Left renal cortex interstitium (tissue), 4 donors: ENCODE measurements at regions not wholly inside any gene's neighbourhood (a gene's known extent, or its start where the extent isn't known, plus 50 kb on each side); places are given as distances from the start of the nearest gene placed in this dataset.
"Not testable (repeated sequence)": the region's sequence is repeated elsewhere in the genome, so short reads cannot be mapped to it uniquely, and the experiment has no call there.

Experiments used
- DNase-seq, 4 donors: peaks; one replicate each; pipeline ENCODE4 v3.0.0-alpha.2; 2013; ENCODE audit warnings: low read depth in 4 of 4, low spot score in 2 of 4, missing footprints in 1 of 4

DNA sequence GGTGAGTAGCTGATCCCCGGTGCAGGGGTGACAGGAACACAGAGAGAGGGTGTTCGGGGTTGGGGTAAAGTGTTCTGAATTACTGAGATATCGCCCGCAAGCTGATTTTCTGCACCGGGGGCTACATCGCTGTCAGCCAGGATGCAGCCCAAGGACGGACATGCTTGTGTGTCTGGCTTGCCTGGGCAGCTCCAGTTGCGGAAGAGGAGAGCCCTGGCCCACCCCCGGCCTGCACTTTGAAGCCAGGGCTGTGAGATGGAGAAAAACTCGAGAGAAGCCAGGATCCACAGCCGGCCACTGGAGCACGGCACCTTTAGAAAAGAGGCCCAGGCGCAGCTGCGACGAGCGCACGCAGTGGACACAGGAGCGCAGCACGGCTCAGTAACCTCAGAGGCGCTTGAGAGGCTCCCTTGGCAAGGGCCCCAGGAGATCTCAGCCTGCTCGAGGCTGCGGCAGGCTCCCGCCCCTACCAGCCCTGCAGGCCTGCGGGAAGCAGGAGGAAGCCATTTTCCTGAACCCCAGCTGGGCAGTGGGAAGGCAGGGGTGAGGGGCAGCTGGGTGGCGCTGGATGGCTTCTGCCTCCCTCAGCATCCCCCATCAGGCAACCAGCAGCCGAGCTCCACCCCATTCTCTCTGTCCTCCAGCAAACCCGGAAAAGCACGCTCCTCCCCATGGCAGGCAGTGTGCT is 59.2 kb downstream of the C9orf50 start:
- DNase-seq: no peak

DNA sequence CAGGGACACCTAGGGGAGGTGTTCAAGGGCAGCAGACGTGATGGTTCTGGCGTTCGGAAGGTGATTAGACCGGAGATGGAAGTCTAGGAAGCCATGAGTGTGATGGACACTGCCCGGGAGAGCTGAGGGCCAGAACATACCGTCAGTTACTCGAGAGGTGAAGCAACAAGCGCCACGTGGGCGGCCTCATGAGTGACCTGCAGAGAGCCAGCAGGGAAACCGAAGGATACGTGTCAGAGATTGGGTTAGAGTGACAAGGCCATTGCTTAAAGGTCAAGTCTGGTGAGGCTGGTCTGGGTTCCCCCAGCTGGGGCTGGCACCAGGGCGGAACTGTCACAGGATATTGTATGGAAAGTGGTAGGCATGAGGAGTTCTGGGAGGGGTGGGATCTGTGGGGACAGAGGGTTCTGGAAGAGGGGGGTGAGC is 60.0 kb downstream of the C9orf50 start:
- DNase-seq: no peak

DNA sequence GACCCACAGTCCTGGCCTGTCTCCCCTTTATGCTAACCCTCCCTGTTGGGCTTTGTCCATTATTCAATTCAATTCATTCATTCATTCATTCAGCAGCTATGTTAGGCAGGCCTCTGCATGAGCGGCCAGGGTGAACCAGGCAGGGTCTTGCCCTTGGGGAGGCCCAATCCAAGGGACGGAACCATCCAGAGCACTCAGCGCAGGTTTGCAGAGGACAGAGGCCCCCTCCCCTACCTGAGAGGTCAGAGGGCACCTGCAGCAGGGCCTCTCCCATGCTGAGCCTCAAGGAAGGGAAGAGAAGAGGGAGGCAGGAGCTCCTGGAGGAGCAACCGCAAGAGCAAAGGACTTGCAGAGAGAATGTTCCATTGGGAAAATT is 61.4 kb downstream of the C9orf50 start:
- DNase-seq: no peak

DNA sequence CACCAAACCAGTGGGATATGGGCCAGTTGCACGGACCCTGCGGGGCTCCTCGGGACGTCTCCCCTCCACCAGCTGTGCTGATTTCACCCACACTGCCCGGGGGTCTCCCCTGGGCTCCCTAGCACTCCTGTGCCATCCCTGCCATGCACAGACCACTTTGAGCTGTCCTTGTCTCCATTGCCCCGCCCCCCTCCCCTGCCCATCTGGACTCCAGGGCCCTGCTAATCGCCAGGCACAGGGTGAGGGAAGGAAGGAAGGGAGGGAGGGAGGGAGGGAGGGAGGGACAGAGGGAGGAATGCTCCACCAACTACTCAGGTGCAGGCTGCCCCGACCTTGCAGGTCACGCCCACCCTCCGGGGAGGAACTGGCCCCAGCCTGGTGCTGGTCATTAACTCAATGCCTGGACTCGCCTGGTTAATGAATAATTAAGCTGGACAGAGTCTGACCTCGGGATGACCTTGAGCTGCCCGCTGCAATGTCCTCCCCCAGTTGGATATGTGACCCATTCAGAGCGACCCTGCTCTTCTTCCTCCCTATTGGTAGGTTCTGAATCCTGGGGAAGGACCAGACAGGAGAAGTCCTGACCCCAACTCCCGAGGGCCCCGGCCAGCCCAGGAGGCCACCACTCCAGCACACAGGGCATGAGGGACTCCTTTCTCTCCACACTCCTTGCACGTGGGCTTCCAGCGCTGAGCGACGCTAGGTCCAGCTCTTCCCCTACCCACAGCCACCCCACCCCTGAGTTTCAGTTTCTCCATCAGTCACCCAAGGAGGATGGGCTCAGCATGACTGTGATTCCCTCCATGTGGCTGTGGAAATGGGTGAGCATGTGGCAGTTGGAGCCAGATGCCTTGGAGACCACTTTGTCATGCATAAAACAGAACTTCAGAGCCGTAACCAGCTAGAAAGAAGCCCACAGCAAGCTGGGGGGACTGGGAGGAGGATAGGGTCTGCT is 62.1 kb downstream of the C9orf50 start:
- peak in 1 of 4 donors; percentile 67 for DNase-seq

DNA sequence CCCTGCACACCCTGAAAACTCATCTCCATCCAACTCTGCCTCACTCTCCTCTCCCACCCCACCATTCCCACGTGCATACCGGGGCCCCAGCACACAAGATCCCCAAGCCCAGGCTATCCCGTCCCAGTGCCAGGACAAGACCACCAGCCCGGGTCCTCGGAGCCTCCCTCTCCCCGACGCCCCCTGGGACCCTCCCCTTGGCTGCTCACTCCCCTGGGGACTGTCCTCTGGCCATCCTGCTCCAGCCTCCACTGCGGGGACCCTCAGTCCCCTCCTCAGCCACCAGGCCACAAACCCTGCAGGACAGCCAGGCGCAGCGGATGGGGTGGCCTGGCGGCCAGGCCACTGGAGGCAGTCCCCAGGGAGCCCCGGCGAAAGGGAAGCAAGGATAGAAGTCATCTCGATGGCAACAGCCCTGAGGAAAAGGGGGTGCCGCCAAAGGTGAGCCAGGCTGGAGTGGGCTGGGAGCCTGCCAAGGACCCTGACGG is 62.8 kb downstream of the C9orf50 start:
- DNase-seq: no peak

DNA sequence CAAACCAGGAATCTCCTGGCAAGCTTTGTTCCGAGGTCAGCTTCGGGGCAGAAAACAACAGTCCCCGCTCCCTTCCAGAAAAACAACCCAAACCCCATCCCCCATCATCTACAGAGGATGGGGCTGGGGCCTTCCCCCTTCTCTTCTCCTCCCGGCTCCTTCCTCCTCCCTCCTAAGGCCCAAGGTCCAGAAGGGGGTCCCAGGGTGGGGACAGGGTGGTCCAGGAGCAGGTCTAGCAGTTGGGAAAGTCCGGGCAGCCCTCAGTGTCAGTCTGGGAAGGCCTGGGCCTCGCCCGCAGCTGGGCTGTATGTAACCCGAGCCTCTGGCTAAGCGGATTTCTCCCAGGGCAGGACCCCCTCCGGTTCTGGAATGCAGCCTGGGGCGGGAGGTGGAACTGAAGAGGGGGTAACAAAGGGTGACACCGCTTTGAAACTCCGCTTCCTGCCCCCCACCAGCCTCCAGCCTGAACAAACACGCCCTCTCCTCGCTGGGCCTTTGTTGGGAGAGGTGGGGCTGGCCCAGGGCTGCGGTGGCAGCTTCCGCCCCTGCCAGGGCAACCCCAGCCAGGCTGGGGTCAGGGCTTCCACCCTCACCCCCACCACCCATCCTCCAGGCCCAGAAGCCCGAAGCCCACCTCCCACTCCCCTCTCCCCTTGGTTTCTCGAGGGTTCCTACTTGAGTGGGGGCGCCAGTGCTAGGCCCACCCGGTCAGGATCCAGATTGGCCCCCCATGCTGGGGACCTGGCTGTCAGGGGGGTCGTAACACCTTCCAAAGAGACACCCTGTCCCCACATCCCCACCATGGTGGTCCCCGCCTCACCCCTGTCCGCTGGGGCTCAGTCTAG is 63.5 kb downstream of the C9orf50 start:
- DNase-seq: peak in 2 of 4 donors; percentile 82 to 86

DNA sequence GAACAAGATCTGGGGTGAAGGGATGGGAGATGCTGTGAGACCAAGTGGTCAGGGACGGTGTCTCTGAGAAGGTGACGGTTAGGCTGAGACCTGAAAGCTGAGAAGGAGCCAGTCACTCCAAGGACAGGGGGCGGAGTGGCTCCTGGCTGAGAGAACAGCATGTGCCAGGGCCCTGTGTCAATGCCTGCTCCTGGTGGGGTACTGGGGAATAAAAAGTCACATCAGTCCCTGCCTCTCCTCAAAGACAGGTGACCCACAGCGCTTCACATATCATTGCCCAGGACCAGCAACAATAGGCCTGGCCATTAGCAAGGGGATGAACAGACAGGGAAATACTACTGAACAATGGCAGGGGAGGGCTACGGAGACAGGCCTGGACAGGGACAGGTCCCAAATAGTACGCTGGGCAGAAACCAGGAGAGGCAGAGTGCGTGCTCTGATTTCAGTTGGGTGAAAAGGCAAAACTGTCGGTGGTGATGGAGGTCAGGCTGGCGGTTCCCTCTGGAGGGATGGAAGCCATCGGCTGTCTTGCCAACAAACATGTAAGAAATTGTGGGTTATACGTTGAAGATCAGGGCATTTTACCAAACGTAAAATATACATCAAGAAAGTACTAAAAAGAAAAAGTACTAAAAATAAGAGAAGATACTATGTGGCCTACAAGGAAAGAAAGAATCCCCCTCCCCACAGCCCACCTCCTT is 64.3 kb downstream of the C9orf50 start:
- no peak for DNase-seq

DNA sequence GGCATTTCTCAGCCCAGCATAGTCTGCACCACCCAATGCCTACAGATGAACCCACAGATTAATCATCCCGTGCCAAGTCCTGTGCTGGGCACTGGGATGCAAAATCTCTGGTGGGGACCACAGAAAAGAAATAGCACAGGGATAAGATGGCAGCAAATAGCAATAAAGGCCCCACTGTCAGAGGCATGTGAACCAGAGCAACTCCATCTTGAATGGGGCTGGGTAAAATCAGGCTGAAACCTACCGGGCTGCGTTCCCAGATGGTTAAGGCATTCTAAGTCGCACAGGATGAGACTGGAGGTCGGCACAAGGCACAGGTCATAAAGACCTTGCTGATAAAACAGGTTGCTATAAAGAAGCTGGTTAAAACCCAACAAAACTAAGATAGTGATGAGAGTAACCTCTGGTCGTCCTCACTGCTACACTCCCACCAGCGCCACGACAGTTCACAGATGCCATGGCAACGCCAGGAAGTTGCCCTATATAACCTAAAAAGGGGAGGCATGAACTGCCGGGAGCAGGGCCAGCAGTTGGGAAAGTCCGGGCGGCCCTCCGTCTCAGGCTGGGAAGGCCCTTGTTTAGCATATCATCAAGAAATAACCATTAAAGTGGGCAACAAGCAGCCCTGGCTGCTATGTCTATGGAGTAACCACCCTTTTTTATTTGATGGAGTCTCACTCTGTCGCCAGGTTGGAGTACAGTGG is 65.2 kb downstream of the C9orf50 start:
- no peak for DNase-seq

DNA sequence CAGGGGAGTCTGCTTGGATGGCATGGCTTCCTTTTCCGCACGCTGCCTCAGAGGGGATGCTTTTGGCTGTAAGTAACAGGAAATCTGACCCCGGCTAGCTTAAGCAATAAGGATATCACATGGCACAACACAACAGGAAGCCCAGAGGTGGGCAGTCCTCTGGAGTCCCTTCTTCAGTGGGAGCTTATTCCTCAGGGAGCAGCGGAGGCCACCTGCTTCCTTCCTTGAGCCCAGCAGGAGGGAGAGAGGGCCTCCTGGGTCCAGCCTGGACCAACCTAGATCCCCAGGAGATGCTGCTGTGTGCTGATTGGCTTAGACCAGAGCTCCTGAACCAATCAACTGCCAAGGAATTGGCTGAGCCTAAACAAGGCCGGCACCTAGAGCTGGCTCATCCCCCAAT is 66.3 kb downstream of the C9orf50 start:
- no peak for DNase-seq

DNA sequence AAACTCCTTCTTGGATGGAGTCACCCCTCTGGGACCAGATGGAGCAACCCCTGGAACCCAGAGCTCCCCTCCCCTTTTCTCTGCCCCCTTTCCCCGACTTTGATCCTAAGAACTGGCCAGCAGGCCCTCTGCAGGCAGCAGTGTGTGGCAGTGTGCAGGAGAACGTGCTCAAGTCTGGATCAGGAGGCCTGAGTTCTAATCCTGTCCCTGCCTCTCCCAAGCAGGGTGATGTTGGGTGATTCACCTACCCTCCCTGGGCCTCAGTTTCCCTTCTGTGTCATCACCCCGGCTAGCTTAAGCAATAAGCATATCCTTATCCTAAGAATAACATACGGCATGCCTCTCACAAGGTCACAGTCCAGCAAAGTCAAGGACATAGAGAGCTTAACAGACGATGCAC is 67.6 kb downstream of the C9orf50 start:
- DNase-seq: no peak

DNA sequence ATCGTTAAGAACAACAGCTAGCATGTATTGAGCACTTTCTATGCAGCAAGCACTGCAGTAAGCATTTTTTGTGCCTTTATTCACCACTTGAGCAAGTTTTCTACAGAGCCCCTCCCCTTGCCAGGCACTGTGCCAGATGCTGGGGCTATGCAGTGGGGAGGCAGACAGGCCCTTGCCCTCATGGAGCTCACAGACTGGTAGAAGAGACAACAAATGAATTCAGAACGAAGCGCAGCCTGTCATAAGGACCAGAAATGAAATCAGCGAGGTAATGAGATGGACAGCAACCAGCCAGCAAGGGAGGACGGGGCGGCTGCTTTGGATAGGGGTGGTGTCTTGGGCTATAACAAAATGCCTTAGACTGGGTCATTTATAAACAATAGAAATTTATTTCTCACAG is 68.8 kb downstream of the C9orf50 start:
- DNase-seq: no peak

DNA sequence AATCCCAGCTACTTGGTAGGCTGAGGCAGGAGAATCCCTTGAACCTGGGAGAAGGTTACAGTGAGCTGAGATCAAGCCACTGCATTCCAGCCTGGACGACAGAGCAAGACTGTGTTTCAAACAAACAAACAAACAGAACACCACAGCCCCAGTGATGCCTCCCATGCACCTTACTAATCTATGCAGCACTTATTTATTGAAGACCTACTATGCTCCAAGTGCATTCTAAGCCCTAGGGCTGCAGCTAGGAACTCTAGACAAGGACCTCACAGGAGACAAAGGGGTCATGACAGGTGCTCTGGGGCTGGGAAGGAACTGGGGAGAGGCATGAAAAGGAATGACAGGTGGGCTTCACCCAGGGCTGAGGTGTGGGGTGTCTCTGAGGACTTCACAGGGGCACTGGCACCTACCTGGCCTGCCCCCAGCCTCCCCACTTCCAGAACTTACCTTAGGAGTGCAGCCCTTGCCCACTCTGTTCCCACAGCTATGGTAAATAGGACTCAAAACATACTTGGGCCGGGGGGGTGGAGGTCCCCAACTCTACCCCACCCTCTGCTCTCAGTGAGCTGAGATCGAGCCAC is 69.4 kb downstream of the C9orf50 start:
- no peak for DNase-seq

DNA sequence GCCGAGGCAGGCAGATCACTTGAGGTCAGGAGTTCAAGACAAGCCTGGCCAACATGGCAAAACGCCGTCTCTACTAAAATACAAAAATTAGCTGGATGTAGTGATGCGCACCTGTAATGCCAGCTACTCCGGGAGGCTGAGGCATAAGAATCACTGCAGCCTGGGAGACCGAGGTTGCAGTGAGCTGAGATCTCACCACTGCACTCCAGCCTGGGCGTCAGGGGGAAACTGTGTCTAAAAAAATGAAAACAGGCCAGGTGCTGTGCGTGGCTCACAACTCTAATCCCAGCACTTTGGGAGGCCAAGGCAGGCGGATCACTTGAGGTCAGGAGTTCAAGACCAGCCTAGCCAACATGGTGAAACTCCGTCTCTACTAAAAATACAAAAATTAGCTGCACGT is 69.9 kb downstream of the C9orf50 start:
- not testable (repeated sequence) for DNase-seq

DNA sequence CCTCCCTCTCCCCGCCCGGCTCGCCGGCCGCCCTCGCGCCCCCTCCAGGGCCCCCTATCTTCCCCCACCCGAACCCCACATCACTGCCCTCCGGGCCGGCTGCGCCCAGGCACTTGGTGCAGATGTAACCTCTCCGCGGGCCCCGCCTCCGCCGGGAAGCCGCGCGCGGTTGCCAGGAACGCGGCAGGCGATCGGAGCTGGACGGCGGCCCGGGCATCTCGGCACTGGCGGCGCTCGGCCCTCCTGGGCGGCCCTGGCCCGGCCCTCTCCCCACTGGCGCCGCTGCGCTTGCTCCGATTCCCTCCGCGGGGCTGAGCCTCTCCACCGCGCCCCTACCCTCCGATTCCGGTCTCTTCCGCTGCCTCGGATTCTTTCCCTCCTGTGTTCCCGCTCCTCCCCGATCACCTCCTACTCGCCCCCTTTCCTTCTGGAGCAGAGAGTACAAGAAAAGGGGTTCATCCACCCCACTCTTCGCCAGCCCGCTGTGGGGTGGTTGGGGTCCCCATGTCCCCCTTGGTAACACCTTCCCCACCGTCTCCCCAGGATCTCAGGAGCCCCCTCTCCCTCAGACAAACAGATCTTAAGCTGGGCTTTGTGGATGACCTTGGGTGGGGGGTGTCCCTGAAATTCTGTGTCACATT is 70.6 kb downstream of the C9orf50 start:
- DNase-seq: no peak

DNA sequence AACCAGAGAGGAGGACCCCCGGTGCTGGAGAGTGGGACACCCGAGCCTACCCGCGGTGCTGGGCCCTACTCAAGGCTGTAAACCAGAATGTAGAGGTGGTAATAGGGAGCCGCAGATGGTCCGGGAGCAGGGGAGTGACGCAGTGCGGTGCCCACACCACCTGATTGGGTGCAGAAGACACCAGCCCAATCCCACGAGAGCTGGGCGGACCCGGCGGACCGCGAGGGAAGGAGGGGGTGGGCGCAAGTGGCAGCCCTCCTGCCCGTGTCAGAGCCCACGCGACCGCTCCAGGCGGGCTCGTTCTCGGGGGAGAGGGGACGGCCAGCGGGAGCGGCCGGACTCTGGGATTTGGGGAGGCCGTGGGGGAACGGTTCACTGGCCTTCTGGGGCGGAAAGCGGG is 71.2 kb downstream of the C9orf50 start:
- DNase-seq: peak in 1 of 4 donors; percentile 56

DNA sequence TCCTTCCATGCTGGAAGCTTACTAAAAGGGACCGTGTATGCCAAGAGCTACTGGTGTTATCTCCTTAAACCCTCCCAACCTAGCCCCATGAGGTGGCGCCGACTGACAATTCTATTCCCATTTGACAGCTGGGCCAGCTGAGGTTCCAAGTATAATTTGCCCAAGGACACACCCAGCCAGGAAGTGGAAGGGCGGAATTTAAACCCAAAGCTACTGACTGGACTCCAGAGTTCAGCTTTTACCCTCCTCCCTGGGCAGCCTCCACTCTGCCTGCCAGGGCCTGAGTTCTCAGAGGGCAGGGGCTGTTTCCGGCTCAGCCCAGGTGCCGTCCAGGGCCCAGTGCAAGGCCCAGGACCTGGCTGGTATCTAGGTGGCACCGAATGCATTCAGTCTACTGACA is 71.8 kb downstream of the C9orf50 start:
- no peak for DNase-seq

DNA sequence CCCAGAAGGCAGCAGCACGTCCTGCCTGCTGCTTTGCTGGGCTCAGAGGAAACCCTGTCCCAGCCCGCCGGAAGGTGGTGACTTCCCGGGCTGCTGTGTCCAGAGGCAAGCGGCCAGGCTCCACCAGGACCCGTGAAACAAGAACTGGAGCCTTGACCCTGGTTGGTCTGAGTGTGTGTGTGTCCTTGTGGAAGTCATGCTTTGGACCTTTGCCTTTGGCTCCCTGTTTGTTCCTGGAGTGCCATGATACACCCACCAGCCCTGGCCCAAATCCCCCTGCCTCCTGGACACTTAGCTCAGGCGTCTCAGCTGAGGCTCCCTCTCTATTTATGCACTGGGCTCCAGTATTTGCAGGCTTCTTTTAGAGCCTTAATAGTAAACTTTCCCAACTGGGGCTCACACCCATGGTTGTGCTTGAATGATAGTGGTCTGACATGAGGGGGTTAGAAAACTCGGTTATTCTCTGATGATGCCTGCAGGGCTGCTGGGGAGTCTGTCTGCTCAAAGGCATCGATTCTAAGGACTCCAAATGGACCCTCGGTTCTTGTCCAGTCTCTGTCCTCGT is 72.2 kb downstream of the C9orf50 start:
- no peak for DNase-seq

DNA sequence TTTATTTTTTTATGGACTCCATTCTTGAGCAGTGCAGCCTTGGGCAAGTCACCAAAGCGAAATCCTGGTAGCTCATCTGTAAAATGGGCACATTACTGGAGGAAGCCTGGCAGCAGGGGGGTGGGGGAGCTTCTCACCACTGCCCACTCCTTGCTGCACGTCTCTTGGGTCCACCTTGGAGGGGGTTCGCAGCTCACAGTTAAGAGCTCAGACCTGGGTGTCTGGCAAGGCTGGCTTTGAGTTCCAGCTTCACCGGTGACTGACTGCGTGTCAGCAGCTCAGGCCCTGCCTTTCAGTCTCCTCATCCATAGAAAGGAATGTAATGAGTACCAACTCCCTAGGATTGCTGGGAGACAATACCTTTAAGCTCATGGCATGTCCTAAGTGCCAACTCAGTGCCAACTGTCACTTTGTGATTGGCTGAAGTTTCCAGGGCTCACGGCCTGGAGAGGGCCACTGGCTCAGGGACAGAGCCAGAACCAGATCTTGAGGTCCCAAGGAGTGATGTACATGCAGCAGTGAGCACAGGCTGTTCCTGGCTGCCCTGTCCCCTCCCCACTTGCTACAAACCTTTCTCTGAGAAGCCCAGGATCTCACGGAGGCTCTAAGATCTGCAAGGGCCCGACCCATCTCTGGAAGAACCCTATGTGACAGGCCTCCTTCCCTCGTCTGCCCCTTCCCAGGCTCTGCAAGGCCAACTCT is 72.9 kb downstream of the C9orf50 start:
- DNase-seq: no peak
